ENCODE measurements at regions not wholly inside any gene's neighbourhood (a gene's known extent, or its start where the extent isn't known, plus 50 kb on each side); places are given as distances from the start of the nearest gene placed in this dataset.
"Not testable (repeated sequence)": the region's sequence is repeated elsewhere in the genome, so short reads cannot be mapped to it uniquely, and the experiment has no call there.

- Histone ChIP-seq H3K27me3 (replicated peaks) (no peaks in the 10 kb centered on the region), H3K4me3 (ENCODE audit: low read depth, low read length) (no peak overlapping the region), H3K36me3 (replicated peaks) (no peaks in the 10 kb centered on the region), H3K27ac (no peak overlapping the region)
- in situ Hi-C loops (cut with HindIII; ENCODE audit: low pct_ligation_motif_present, low sequenced_read_pairs) = no loop called here
- DNase-seq = no peak
- TF ChIP-seq CTCF (IDR thresholded peaks at IDR 0.05; ENCODE audit: low read depth, low read length, missing control alignments) = no peak
These were observed 81.7 kb upstream of the MTHFD1L start for GRCh38 chr6:150783813-150784212.

- TF ChIP-seq CTCF (IDR thresholded peaks at IDR 0.05; ENCODE audit: low read depth, low read length, missing control alignments) = no peak
- no peak for DNase-seq
- H3K27me3 ChIP-seq (replicated peaks) = no peaks in the 10 kb centered on the region
- no peak overlapping the region for H3K4me3 ChIP-seq (ENCODE audit: low read depth, low read length)
- no peak overlapping the region for H3K27ac ChIP-seq
- in situ Hi-C loops (cut with HindIII; ENCODE audit: low pct_ligation_motif_present, low sequenced_read_pairs) = no loop called here
- no peaks in the 10 kb centered on the region for H3K36me3 ChIP-seq (replicated peaks)
These were observed 78.1 kb upstream of the MTHFD1L start for GRCh38 chr6:150787429-150787828.

- Histone ChIP-seq H3K27ac (no peak overlapping the region), H3K27me3 (replicated peaks) (no peaks in the 10 kb centered on the region), H3K4me3 (ENCODE audit: low read depth, low read length) (no peak overlapping the region), H3K36me3 (replicated peaks) (no peaks in the 10 kb centered on the region)
- DNase-seq = no peak
- in situ Hi-C loops (cut with HindIII; ENCODE audit: low pct_ligation_motif_present, low sequenced_read_pairs) = no loop called here
- no peak for TF ChIP-seq CTCF (IDR thresholded peaks at IDR 0.05; ENCODE audit: low read depth, low read length, missing control alignments)
These were observed 77.4 kb upstream of the MTHFD1L start for GRCh38 chr6:150788089-150788488.

GRCh38 chr6:150789906-150790305 is 75.6 kb upstream of the MTHFD1L start:
- H3K27ac ChIP-seq; DNase-seq; in situ Hi-C loops (cut with HindIII; ENCODE audit: low pct_ligation_motif_present, low sequenced_read_pairs): not testable (repeated sequence)

GRCh38 chr6:150791717-150792116 is 73.8 kb upstream of the MTHFD1L start:
- no peak for TF ChIP-seq CTCF (IDR thresholded peaks at IDR 0.05; ENCODE audit: low read depth, low read length, missing control alignments)
- Histone ChIP-seq H3K4me3 (ENCODE audit: low read depth, low read length) (no peak overlapping the region), H3K27ac (no peak overlapping the region), H3K27me3 (replicated peaks) (no peaks in the 10 kb centered on the region), H3K36me3 (replicated peaks) (no peaks in the 10 kb centered on the region)
- in situ Hi-C loops (cut with HindIII; ENCODE audit: low pct_ligation_motif_present, low sequenced_read_pairs) = no loop called here
- no peak for DNase-seq

More at GRCh38 chr6:150789906-150790305, 75.6 kb upstream of the MTHFD1L start:
- H3K36me3 ChIP-seq (replicated peaks); H3K27me3 ChIP-seq (replicated peaks); H3K4me3 ChIP-seq (ENCODE audit: low read depth, low read length): not testable (repeated sequence)

GRCh38 chr6:150797949-150798348 is 67.6 kb upstream of the MTHFD1L start:
- in situ Hi-C loops (cut with HindIII; ENCODE audit: low pct_ligation_motif_present, low sequenced_read_pairs) = no loop called here

More at GRCh38 chr6:150797949-150798348, 67.6 kb upstream of the MTHFD1L start:
- no peaks in the 10 kb centered on the region for H3K36me3 ChIP-seq (replicated peaks)
- DNase-seq = no peak
- no peak for TF ChIP-seq CTCF (IDR thresholded peaks at IDR 0.05; ENCODE audit: low read depth, low read length, missing control alignments)
- H3K4me3 ChIP-seq (ENCODE audit: low read depth, low read length) = no peak overlapping the region
- no peak overlapping the region for H3K27ac ChIP-seq
- no peaks in the 10 kb centered on the region for H3K27me3 ChIP-seq (replicated peaks)
